Breast epithelium (tissue), 3 donors: ENCODE measurements at regions not wholly inside any gene's neighbourhood (a gene's known extent, or its start where the extent isn't known, plus 50 kb on each side); places are given as distances from the start of the nearest gene placed in this dataset.
"Not testable (repeated sequence)": the region's sequence is repeated elsewhere in the genome, so short reads cannot be mapped to it uniquely, and the experiment has no call there.

Source experiments
- CTCF ChIP-seq, 3 donors: fragments of 450-650 bp; IDR thresholded peaks; one replicate each; pipeline ENCODE4 v1.5.1; 2016 to 2017; ENCODE audit warnings: antibody characterized with exemption in 3 of 3, mild to moderate bottlenecking in 3 of 3, moderate library complexity in 3 of 3
- POLR2A ChIP-seq: fragments of 450-650 bp; IDR thresholded peaks from one replicate; pipeline ENCODE4 v1.6.1; 2016; ENCODE audit warnings: antibody characterized with exemption, mild to moderate bottlenecking, moderate library complexity

DNA sequence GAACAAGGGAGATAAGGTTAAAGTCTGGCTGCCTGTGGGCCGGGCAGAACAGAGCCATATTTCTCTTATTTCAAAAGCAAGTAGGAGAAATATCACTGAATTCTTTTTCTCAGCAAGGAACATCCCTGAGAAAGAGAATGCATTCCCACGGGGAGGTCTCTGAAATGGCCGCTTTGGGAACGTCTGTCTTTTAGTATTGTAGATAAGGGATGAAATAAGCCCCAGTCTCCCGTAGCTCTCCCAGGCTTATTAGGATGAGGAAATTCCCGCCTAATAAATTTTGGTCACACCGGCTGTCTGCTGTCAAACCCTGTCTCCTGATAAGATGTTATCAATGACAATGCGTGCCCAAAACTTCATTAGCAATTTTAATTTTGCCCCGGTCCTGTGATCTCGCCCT lies 1353.3 kb downstream of the PLA2G4A start:
- not testable (repeated sequence) for TF ChIP-seq CTCF (IDR thresholded peaks at IDR 0.05); POLR2A
